ENCODE measurements at regions not wholly inside any gene's neighbourhood (a gene's known extent, or its start where the extent isn't known, plus 50 kb on each side); places are given as distances from the start of the nearest gene placed in this dataset.

- TF ChIP-seq CTCF (IDR thresholded peaks at IDR 0.05; ENCODE audit: low read length) (no peak), EZH2phosphoT487 (IDR thresholded peaks at IDR 0.05; ENCODE audit: low read length) (no peak), EZH2 (optimal IDR thresholded peaks at IDR 0.05; ENCODE audit: low read depth, low read length) (no peak)
These were observed 50.5 kb upstream of the OTOS start for GRCh38 chr2:240191001-240191400.
